AG09319 (cell line): ENCODE measurements at regions not wholly inside any gene's neighbourhood (a gene's known extent, or its start where the extent isn't known, plus 50 kb on each side); places are given as distances from the start of the nearest gene placed in this dataset.

ENCODE experiments used
- DNase-seq: peaks from one replicate; pipeline ENCODE4 v3.0.0-alpha.2; 2010; ENCODE audit warnings: low read depth; ENCODE audit errors: extremely low read depth
- TF ChIP-seq, protein P1 (sequence below): IDR thresholded peaks from 2 replicates; pipeline ENCODE4 v1.5.1; 2011; ENCODE audit warnings: low read depth, mild to moderate bottlenecking, inconsistent platforms, low read length, moderate library complexity

DNA sequence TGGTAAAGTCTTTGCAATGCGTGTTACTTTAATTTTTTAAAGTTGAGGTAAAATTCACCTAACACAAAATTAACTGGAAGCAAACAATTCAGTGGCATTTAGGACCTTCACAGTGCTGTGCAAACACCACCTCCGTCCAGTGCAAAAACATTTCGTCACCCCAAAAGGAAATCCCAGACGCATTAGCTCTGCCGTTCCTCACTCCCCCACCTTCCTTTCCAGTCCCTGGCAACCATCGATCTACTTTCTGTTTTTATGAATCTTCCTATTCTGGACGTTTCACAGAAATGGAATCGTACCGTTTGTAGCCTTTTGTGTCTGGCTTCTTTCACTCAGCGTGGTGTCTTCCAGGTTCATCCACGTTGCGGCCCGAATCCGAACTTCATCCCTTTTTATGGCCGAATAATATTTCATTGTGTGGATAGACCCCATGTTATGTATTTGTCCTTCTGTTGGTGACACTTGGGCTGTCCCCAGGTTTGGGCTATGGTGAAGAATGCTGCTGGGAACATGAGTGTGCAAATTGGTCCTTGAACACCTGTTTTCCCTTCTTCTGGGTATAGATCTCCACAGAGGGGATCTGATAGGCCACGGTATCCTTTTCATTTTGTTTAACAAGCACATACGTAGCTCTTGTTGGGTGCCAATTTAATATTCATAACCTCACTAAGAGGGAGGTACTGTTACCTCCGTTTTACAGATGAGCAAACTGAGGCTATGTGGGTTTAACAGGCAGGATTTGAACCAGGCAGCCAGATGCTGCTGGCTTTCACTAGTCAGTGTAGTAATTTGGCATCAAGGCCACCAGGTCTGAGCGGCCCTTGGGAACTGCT, 232.0 kb upstream of the GSE1 start:
- DNase-seq = no peak
- TF ChIP-seq, protein P1, sequence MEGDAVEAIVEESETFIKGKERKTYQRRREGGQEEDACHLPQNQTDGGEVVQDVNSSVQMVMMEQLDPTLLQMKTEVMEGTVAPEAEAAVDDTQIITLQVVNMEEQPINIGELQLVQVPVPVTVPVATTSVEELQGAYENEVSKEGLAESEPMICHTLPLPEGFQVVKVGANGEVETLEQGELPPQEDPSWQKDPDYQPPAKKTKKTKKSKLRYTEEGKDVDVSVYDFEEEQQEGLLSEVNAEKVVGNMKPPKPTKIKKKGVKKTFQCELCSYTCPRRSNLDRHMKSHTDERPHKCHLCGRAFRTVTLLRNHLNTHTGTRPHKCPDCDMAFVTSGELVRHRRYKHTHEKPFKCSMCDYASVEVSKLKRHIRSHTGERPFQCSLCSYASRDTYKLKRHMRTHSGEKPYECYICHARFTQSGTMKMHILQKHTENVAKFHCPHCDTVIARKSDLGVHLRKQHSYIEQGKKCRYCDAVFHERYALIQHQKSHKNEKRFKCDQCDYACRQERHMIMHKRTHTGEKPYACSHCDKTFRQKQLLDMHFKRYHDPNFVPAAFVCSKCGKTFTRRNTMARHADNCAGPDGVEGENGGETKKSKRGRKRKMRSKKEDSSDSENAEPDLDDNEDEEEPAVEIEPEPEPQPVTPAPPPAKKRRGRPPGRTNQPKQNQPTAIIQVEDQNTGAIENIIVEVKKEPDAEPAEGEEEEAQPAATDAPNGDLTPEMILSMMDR = no peak

DNA sequence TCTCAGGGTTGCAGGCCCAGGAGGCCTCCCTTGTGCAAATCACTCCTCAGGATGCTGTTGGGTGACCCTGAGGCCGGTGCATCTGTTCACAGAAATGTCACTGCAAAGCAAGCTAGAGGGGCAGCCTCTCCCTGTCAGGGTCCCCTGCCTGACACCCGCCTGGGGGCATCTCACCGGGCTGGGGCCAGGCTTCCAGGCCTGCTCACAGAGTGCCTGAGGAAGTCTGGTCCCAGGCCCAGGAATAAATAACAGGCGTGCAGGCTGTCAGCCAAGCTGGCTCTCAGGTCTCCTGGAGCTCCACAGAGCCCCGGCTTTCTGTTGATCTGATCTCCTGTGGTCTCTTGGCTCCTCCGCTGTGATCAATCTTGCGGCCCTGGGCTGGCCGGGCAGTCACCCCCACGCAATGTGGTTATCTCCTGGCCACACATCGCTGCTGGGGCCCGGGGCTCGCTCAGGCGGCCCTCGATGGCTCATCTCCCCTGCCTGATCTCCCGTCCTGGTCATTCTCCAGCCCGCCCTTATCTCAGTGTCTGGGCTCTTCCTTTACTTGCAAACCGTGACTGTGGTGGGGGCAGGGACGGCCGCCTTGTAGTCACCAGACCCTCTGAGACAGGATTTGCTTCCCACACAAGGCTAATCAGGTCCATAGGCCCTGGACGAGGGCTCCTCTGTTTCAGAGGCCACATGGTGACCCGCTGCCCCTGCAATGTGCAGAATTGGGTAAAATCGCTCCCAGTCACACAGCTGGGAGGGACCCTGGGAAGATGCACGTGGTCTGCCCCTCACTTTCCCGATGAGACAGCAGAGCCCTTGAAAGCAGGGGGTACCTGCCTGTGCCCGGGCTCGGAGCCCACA, 231.2 kb upstream of the GSE1 start:
- DNase-seq = no peak
- TF ChIP-seq, protein P1 = no peak

DNA sequence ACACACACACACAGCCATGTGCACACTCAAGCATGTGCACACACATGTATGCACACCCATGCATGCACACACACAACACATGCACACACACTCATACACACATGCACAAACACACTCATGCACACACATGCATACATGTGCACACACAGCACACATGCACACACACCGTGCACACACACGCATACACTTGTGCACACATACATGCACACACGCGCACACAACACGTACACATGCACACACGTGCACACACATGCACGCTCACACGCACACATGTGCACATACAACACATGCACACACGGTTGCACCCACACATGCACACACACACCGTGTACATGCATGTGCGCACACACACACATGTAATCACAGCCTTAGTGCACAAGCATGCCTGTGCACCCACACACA, 230.4 kb upstream of the GSE1 start:
- no peak for DNase-seq

DNA sequence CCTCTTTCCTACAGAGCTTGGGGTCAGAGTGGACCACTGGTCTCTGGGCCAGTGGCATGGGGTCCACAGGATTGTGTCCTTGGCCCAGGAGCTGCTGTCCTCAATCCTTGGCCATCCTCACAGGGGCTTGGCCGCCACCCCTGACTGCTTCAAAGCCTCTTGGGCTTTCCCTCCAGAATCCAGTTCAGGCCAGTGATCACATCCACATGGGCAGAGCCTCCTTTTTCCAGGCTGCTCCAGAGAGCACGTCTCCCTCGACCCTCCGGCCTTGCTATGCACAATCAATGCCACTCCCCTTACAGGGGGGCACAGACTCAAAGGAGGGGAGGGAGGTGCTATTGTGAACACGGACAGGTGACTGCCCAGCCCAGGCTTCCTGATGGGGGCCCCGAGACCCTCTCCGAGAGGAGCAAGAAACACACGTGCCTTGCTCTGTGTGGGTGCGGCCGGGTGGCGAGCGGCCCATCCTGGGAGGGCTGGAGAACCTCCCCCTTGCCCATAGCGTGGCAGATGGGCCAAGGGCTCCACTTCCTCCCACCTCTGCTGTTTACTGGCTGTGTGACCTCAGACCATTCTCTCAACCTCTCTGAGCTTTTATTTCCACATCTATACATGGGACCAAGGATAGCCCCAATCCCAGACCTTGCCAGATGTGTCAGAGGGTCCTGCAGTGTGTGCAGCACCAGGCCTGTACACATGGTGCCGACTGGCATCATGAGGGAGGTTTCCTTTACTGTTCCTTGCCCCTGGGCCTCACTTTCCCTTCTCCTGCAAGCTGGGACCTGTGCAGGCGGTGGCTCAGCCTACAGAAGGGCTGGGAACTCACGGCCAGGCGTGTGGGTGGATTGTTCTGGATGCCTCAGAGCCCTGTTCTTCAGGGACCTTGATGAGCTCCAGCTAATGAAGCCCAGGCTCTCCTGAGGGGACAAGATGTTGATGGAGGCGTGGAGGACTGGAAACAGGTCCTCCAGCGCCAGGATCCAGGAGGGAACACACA, 229.0 kb upstream of the GSE1 start:
- TF ChIP-seq, protein P1 = no peak
- no peak for DNase-seq

More for the DNA sequence above, 230.4 kb upstream of the GSE1 start:
- TF ChIP-seq, protein P1 = no peak

DNA sequence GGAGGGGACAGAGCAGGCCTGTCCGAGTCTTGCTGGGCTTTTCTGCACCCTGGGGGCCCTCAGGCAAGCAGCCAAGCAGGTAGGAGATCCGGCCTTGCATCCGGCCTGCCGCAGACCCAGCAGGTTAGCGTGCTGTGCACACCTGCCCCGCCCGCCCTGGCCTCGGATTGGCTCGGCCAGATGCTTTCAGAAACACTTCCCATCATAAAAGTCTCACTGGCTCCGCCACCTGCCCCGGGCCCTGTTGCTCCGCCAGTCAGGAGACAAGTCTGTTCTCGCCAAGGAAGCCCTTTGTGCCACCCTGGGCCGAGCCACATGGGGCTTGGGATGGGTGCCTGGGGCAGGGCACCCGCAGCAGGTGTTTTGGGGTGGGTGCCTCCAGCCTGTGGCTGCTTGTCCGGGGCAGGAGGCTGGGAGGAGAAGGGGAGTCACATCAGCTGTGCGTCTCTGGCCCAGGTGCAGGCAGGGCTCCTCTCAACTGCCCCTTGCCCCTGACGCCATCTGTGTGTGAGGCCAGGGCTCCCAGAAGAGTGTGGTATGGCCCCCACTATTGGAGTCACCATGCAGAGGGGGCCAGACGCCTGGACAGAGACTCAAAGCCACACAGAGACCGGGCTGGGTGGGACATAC, 228.2 kb upstream of the GSE1 start:
- no peak for DNase-seq
- TF ChIP-seq, protein P1 = no peak

DNA sequence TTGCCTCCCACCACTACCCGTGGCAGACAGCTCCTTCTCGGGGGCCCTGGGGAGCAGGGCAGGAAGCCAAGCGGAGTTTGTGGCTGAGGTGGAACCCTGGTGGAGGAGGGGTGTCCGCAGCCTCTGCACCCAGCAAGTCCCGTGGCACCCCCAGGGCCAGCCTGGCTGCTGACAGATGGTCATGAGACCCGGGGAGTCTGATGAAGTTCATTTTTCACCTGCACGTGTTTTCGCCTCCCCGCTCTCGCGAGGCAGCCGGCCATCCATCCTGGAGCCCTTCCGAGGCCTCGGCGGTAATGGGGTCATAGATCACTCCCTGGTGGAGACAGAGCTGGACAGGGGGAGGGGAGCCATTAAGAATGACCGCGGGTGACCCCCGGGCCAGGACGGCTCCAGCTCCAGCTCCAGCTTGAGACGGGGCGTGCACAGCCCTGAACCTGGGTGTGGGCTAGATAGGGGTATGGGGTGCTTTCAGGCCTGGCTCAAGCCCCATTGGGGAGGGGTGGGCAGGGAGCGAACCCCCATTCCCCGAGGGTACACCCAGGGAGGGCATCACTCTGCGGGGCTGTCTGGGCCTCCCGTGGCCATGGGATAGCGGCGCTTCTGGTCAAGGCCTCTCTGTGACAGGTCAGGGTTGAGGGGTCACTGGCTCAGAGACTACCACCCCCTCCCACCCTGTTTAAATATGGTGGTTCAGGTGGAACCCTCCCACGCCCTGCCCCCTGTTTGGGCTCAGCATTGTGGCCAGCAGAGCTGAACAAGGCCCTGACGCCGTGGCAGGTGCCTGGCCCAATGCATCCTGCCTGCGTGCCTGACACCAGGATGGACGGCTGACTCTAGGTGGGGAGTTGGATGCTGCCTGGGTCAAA, 227.4 kb upstream of the GSE1 start:
- TF ChIP-seq, protein P1 = no peak
- DNase-seq = no peak
